ENCODE measurements at regions not wholly inside any gene's neighbourhood (a gene's known extent, or its start where the extent isn't known, plus 50 kb on each side); places are given as distances from the start of the nearest gene placed in this dataset.
A peak's percentile ranks its signal among the peaks of the same experiment; 100 is the strongest.

- DNase-seq = peak in 4 of 14 donors; percentile 2 to 91 (median 10)
Observed at GRCh38 chr4:151933122-151933827, 172.5 kb upstream of the GATB start.

GRCh38 chr4:151931563-151931962, 170.8 kb upstream of the GATB start:
- no peak for DNase-seq

GRCh38 chr4:151930372-151930771, 169.6 kb upstream of the GATB start:
- DNase-seq = no peak

- no peak for DNase-seq
Observed at GRCh38 chr4:151928112-151928511, 167.3 kb upstream of the GATB start.

- no peak for DNase-seq
Observed at GRCh38 chr4:151922811-151923210, 162.0 kb upstream of the GATB start.

- DNase-seq = no peak
Observed at GRCh38 chr4:151922306-151922705, 161.5 kb upstream of the GATB start.

GRCh38 chr4:151921811-151922210, 161.0 kb upstream of the GATB start:
- DNase-seq = no peak

- DNase-seq = no peak
Observed at GRCh38 chr4:151921386-151921785, 160.6 kb upstream of the GATB start.

- DNase-seq = no peak
Observed at GRCh38 chr4:151917145-151917734, 156.4 kb upstream of the GATB start.

- no peak for DNase-seq
Observed at GRCh38 chr4:151912632-151913031, 151.8 kb upstream of the GATB start.

GRCh38 chr4:151911970-151912369, 151.2 kb upstream of the GATB start:
- no peak for DNase-seq

- DNase-seq = no peak
Observed at GRCh38 chr4:151908734-151909497, 148.1 kb upstream of the GATB start.

- DNase-seq = no peak
Observed at GRCh38 chr4:151908201-151908600, 147.4 kb upstream of the GATB start.

- no peak for DNase-seq
Observed at GRCh38 chr4:151906438-151906837, 145.6 kb upstream of the GATB start.

- no peak for DNase-seq
Observed at GRCh38 chr4:151905197-151905596, 144.4 kb upstream of the GATB start.

- DNase-seq = no peak
Observed at GRCh38 chr4:151901631-151902030, 140.8 kb upstream of the GATB start.

GRCh38 chr4:151896880-151897279, 136.1 kb upstream of the GATB start:
- DNase-seq = no peak

- no peak for DNase-seq
Observed at GRCh38 chr4:151895671-151896070, 134.9 kb upstream of the GATB start.

- no peak for DNase-seq
Observed at GRCh38 chr4:151894246-151894645, 133.4 kb upstream of the GATB start.

- DNase-seq = no peak
Observed at GRCh38 chr4:151888367-151888866, 127.6 kb upstream of the GATB start.

GRCh38 chr4:151887816-151888180, 127.0 kb upstream of the GATB start:
- DNase-seq = no peak

GRCh38 chr4:151887031-151887815, 126.4 kb upstream of the GATB start:
- no peak for DNase-seq

GRCh38 chr4:151885123-151885522, 124.3 kb upstream of the GATB start:
- DNase-seq = no peak
